ENCODE measurements at regions not wholly inside any gene's neighbourhood (a gene's known extent, or its start where the extent isn't known, plus 50 kb on each side); places are given as distances from the start of the nearest gene placed in this dataset.
"Not testable (repeated sequence)": the region's sequence is repeated elsewhere in the genome, so short reads cannot be mapped to it uniquely, and the experiment has no call there.

GRCh38 chr4:104326991-104327694, 167.6 kb downstream of the CXXC4 start:
- not testable (repeated sequence) for DNase-seq

GRCh38 chr4:104302731-104303130, 192.0 kb downstream of the CXXC4 start:
- no peak for DNase-seq

GRCh38 chr4:104294811-104295210, 199.9 kb downstream of the CXXC4 start:
- DNase-seq = no peak

- no peak for DNase-seq
Observed at GRCh38 chr4:104286867-104287266, 207.8 kb downstream of the CXXC4 start.

GRCh38 chr4:104283303-104283702, 211.4 kb downstream of the CXXC4 start:
- no peak for DNase-seq

- no peak for DNase-seq
Observed at GRCh38 chr4:104279744-104280143, 214.9 kb downstream of the CXXC4 start.

- no peak for DNase-seq
Observed at GRCh38 chr4:104272966-104273365, 221.7 kb downstream of the CXXC4 start.

- DNase-seq = not testable (repeated sequence)
Observed at GRCh38 chr4:104269603-104270002, 225.1 kb downstream of the CXXC4 start.

GRCh38 chr4:104263100-104263499, 231.6 kb downstream of the CXXC4 start:
- DNase-seq = no peak

- DNase-seq = no peak
Observed at GRCh38 chr4:104262678-104263077, 232.0 kb downstream of the CXXC4 start.

GRCh38 chr4:104248726-104249125, 246.0 kb downstream of the CXXC4 start:
- DNase-seq = no peak

GRCh38 chr4:104235967-104236366, 258.7 kb downstream of the CXXC4 start:
- DNase-seq = no peak

GRCh38 chr4:104217526-104217925, 277.2 kb downstream of the CXXC4 start:
- DNase-seq = no peak

GRCh38 chr4:104211657-104212056, 283.0 kb downstream of the CXXC4 start:
- no peak for DNase-seq

- DNase-seq = no peak
Observed at GRCh38 chr4:104210420-104210819, 284.3 kb downstream of the CXXC4 start.

- no peak for DNase-seq
Observed at GRCh38 chr4:104206784-104207183, 287.9 kb downstream of the CXXC4 start.

GRCh38 chr4:104205116-104205515, 289.6 kb downstream of the CXXC4 start:
- no peak for DNase-seq

- no peak for DNase-seq
Observed at GRCh38 chr4:104188301-104188700, 306.4 kb downstream of the CXXC4 start.

- no peak for DNase-seq
Observed at GRCh38 chr4:104169437-104169836, 325.3 kb downstream of the CXXC4 start.

- no peak for DNase-seq
Observed at GRCh38 chr4:104166749-104167148, 327.9 kb downstream of the CXXC4 start.

GRCh38 chr4:104163820-104164219, 330.9 kb downstream of the CXXC4 start:
- DNase-seq = no peak

GRCh38 chr4:104146048-104146447, 348.6 kb downstream of the CXXC4 start:
- DNase-seq = no peak

GRCh38 chr4:104138116-104138515, 356.6 kb downstream of the CXXC4 start:
- no peak for DNase-seq

- no peak for DNase-seq
Observed at GRCh38 chr4:104129243-104129642, 365.5 kb downstream of the CXXC4 start.

- no peak for DNase-seq
Observed at GRCh38 chr4:104128850-104129213, 365.9 kb downstream of the CXXC4 start.
